ENCODE measurements at regions not wholly inside any gene's neighbourhood (a gene's known extent, or its start where the extent isn't known, plus 50 kb on each side); places are given as distances from the start of the nearest gene placed in this dataset.

DNA sequence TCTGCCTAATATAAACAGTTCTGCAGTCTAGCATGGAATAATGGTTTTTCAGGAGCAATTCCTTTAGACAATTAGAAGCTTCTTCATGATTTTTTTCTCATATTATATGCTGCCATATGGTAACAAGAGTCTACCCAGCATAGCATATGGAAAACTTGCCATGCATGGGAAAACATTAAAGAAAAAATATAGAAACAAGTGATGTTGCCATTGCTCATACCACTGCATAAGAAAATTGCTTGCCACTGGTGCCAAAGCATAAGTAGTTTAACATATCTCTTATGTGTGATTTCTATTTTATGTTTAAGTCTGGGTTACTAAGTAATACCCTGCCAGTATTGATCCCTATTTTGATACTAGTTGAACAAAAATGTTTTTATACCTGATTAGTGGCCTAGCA lies 171.2 kb downstream of the CCDC59 start:
- TF ChIP-seq, protein P1, sequence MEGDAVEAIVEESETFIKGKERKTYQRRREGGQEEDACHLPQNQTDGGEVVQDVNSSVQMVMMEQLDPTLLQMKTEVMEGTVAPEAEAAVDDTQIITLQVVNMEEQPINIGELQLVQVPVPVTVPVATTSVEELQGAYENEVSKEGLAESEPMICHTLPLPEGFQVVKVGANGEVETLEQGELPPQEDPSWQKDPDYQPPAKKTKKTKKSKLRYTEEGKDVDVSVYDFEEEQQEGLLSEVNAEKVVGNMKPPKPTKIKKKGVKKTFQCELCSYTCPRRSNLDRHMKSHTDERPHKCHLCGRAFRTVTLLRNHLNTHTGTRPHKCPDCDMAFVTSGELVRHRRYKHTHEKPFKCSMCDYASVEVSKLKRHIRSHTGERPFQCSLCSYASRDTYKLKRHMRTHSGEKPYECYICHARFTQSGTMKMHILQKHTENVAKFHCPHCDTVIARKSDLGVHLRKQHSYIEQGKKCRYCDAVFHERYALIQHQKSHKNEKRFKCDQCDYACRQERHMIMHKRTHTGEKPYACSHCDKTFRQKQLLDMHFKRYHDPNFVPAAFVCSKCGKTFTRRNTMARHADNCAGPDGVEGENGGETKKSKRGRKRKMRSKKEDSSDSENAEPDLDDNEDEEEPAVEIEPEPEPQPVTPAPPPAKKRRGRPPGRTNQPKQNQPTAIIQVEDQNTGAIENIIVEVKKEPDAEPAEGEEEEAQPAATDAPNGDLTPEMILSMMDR (conservative IDR thresholded peaks at IDR 0.05) = no peak
- no peak overlapping the region for H3K27ac ChIP-seq

DNA sequence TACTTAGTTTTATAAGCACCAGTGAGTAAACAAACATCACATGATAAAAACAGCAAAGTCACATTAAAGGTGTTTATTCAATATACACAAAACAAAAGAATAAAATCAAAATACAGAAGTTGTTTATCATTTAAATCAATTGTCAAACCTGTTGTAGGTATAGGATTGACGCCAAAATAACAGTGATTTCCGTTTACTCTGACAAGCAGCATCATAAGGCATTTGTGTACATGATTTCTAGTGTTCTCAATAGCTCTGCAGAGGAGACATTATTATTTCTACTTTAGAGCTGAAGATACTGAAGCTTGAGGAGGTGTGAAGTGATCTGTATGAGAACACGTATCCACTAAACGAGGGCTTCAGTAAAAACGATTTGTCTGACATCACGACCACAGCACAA lies 171.9 kb downstream of the CCDC59 start:
- TF ChIP-seq, protein P1 (conservative IDR thresholded peaks at IDR 0.05) = no peak
- H3K27ac ChIP-seq = no peak overlapping the region

DNA sequence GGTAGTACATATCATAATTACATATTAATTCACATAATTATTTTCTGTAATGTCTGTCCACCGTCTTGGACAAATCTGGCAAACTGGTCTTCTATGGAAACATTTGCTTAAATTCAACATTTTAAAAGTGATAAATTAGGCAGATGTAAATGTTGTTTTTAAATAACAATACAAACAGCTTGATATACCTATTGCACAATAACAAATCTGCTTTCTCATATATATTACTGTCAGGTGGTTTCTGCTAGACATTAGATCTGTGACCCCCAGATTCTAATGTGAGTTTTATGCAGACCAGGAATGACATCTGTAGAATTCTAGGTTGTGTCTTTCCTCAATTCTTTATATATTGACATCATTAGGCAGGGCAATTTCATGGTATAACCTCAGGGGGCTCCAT lies 173.3 kb downstream of the CCDC59 start:
- TF ChIP-seq, protein P1 (conservative IDR thresholded peaks at IDR 0.05) = no peak
- H3K27ac ChIP-seq = no peak overlapping the region

DNA sequence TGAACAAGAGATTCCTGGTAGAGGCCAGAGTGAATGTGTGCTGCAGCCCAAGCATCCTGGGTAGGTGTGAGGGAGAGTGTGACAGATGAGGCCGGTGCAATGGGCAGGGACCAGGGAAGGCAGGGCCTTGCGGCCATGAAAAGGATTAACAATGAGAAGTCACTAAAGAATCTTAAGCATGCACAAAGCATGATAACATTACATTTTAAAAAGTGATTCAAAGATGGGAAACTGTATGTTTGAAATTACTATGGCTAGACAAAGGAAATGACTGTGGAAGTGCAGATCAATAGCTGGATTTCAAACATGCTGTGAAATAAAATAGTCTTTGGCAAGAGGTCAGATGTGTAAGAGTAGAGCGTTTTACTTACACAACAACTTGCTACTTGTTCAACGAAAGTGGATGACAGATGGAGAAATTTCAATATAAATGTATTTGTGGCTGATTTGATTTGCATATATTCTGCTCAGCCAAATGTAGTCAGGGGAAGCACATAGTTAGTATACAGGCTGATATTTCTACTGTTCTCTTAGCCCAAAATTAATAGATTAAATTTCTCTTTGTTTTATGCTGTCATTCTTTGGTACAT lies 175.5 kb downstream of the CCDC59 start:
- TF ChIP-seq, protein P1 (conservative IDR thresholded peaks at IDR 0.05) = no peak
- H3K27ac ChIP-seq = no peak overlapping the region

DNA sequence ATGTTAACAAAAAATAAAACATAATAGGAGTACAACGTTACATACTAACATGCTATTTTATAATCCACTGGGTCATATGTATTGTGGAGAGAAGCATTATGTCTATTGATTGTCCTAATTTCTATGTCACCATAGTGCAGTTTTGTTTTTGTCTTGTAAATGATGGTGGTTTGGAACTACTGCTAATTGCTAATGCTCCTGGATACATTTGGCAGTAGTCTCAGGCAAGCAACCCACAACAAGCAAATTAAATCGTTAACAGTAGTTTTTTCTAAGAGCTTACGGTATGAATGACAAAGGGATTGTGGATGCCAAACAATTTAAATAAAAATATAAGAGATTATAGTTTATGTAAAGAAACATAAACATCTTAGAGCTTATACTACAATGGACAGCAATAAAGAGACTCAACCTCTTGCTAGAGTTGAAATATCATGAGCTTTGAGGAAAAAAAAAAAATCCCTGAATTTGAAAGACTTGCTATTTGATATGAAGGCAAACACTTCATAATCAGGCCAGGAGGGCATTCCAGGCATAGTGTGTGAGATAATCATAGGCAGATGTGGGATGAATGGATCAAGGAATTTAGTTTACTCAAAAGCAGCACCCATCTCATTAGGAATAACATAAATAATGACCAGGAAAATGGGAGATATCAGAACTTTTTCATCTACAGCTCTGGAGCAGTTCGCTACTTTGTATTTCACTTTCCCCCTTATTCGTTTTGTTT lies 181.3 kb downstream of the CCDC59 start:
- no peak overlapping the region for H3K27ac ChIP-seq
- TF ChIP-seq, protein P1 (conservative IDR thresholded peaks at IDR 0.05) = no peak

DNA sequence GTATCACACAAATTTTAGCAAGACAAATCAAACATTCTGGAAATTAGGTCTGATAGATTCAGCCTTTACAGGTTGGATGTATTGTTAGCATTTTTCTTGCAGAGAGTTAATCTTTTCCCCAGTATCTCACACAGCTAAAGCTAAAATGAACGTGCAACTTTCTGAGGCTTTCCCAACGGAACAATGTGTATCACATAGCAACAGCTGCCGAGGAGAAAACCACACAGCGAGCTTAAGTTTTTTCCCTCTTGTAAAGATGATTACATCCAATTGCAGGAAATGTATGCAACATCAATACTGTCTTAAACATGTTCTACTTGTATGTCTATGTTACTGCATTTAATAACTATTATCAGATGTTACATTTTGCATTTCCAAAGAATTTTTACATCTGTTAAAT lies 182.2 kb downstream of the CCDC59 start:
- TF ChIP-seq, protein P1 (conservative IDR thresholded peaks at IDR 0.05) = no peak
- peak overlapping the region; percentile 61; the same call in 1 of the 2 replicates for H3K27ac ChIP-seq

DNA sequence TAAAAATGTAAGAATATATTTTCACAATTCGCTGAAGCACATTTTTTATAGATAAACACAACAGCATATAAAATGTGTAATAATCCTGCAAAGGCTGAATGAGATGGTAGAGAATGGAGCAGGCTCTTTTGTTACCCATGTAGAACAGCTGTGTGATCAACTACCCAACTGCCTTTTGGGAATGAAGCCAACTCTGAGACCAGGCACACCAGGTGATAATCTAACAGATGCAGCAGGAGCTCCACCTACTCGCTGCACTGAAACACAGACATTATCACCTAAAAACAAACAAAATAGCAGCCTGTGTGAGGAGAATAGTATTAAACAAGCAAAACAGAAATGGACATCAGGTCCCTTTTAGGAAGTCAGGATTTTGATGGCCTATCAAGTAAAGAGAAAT lies 183.3 kb downstream of the CCDC59 start:
- TF ChIP-seq, protein P1 (conservative IDR thresholded peaks at IDR 0.05) = peak; percentile 51
- peak overlapping the region; percentile 61 for H3K27ac ChIP-seq

Measured in VCaP (cell line).